ENCODE measurements at regions not wholly inside any gene's neighbourhood (a gene's known extent, or its start where the extent isn't known, plus 50 kb on each side); places are given as distances from the start of the nearest gene placed in this dataset.

- H3K9me3 ChIP-seq (ENCODE audit: control insufficient read depth in 4 of 4, insufficient read depth in 3 of 4, low read length in 3 of 4): no peaks in the 10 kb centered on the region
- WGBS, 2 donors: 86 to 92% methylated on average over 5 of the region's 5 CpGs
- ATAC-seq (ENCODE audit: insufficient read depth, low FRiP score) (no peak), DNase-seq (no peak)
- H3K9ac ChIP-seq (ENCODE audit: insufficient read depth in 1 of 2, low read length in 2 of 2): no peak overlapping the region
- H3K36me3 ChIP-seq (ENCODE audit: control insufficient read depth in 4 of 4, insufficient read depth in 4 of 4, low read length in 4 of 4): no peaks in the 10 kb centered on the region
- TF ChIP-seq, protein P1, sequence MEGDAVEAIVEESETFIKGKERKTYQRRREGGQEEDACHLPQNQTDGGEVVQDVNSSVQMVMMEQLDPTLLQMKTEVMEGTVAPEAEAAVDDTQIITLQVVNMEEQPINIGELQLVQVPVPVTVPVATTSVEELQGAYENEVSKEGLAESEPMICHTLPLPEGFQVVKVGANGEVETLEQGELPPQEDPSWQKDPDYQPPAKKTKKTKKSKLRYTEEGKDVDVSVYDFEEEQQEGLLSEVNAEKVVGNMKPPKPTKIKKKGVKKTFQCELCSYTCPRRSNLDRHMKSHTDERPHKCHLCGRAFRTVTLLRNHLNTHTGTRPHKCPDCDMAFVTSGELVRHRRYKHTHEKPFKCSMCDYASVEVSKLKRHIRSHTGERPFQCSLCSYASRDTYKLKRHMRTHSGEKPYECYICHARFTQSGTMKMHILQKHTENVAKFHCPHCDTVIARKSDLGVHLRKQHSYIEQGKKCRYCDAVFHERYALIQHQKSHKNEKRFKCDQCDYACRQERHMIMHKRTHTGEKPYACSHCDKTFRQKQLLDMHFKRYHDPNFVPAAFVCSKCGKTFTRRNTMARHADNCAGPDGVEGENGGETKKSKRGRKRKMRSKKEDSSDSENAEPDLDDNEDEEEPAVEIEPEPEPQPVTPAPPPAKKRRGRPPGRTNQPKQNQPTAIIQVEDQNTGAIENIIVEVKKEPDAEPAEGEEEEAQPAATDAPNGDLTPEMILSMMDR (IDR thresholded peaks at IDR 0.05; ENCODE audit: control extremely low read depth, extremely low read depth): no peak
- no peak overlapping the region for H3K27ac ChIP-seq (ENCODE audit: low read depth in 1 of 2, low read length in 1 of 2)
- no peaks in the 10 kb centered on the region for H3K4me1 ChIP-seq (ENCODE audit: control insufficient read depth in 5 of 5, insufficient read depth in 5 of 5, low read length in 5 of 5)
- no peaks in the 10 kb centered on the region for H3K27me3 ChIP-seq (ENCODE audit: control insufficient read depth in 3 of 3, insufficient read depth in 3 of 3, low read length in 2 of 3)
- no peak overlapping the region for H3K4me3 ChIP-seq
Observed at GRCh38 chr12:94849411-94849976, 154.0 kb downstream of the NDUFA12 start.

GRCh38 chr12:94848966-94849365 lies 154.5 kb downstream of the NDUFA12 start:
- Histone ChIP-seq H3K4me3 (no peak overlapping the region), H3K9ac (ENCODE audit: insufficient read depth in 1 of 2, low read length in 2 of 2) (no peak overlapping the region), H3K9me3 (ENCODE audit: control insufficient read depth in 4 of 4, insufficient read depth in 3 of 4, low read length in 3 of 4) (no peaks in the 10 kb centered on the region), H3K27me3 (ENCODE audit: control insufficient read depth in 3 of 3, insufficient read depth in 3 of 3, low read length in 2 of 3) (no peaks in the 10 kb centered on the region), H3K27ac (ENCODE audit: low read depth in 1 of 2, low read length in 1 of 2) (no peak overlapping the region), H3K4me1 (ENCODE audit: control insufficient read depth in 5 of 5, insufficient read depth in 5 of 5, low read length in 5 of 5) (no peaks in the 10 kb centered on the region), H3K36me3 (ENCODE audit: control insufficient read depth in 4 of 4, insufficient read depth in 4 of 4, low read length in 4 of 4) (no peaks in the 10 kb centered on the region)
- TF ChIP-seq, protein P1 (IDR thresholded peaks at IDR 0.05; ENCODE audit: control extremely low read depth, extremely low read depth): no peak
- WGBS, 2 donors: 83 to 97% methylated on average over 4 of the region's 4 CpGs
- DNase-seq: no peak
- ATAC-seq (ENCODE audit: insufficient read depth, low FRiP score): no peak

DNA sequence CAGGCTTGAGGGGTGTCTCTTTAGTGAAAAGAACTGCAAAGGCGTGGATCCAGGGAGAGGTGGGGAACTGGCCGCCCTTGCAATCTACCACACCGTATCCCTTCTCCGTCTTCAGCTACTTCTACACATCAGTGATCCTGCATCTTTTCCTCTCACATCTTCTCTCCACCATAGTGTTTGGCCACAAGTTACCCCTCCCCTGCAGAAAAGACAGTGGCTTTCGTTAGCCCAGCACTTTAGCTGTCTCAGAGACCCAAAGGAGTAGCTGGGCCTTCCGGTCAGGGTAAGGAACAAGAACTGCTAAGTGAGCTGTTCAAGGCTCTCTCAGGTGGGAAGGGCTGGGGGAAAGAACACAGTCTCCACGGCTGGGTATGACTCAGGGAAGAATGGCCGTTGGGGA lies 158.4 kb downstream of the NDUFA12 start:
- WGBS, 2 donors: 88 to 94% methylated on average over 8 of the region's 8 CpGs
- no peak overlapping the region for H3K4me3 ChIP-seq
- DNase-seq (no peak), ATAC-seq (ENCODE audit: insufficient read depth, low FRiP score) (no peak)
- H3K27me3 ChIP-seq (ENCODE audit: control insufficient read depth in 3 of 3, insufficient read depth in 3 of 3, low read length in 2 of 3): no peaks in the 10 kb centered on the region
- no peak overlapping the region for H3K27ac ChIP-seq (ENCODE audit: low read depth in 1 of 2, low read length in 1 of 2)
- TF ChIP-seq, protein P1 (IDR thresholded peaks at IDR 0.05; ENCODE audit: control extremely low read depth, extremely low read depth): no peak
- H3K4me1 ChIP-seq (ENCODE audit: control insufficient read depth in 5 of 5, insufficient read depth in 5 of 5, low read length in 5 of 5): peaks cover 0 to 5% (median 0%) of the 10 kb centered on the region in 5 donors
- H3K9me3 ChIP-seq (ENCODE audit: control insufficient read depth in 4 of 4, insufficient read depth in 3 of 4, low read length in 3 of 4): peaks cover 0 to 3% (median 0%) of the 10 kb centered on the region in 4 donors
- H3K36me3 ChIP-seq (ENCODE audit: control insufficient read depth in 4 of 4, insufficient read depth in 4 of 4, low read length in 4 of 4): no peaks in the 10 kb centered on the region
- H3K9ac ChIP-seq (ENCODE audit: insufficient read depth in 1 of 2, low read length in 2 of 2): no peak overlapping the region

GRCh38 chr12:94844452-94844851 lies 159.0 kb downstream of the NDUFA12 start:
- H3K4me3 ChIP-seq: no peak overlapping the region
- H3K27me3 ChIP-seq (ENCODE audit: control insufficient read depth in 3 of 3, insufficient read depth in 3 of 3, low read length in 2 of 3): no peaks in the 10 kb centered on the region
- H3K36me3 ChIP-seq (ENCODE audit: control insufficient read depth in 4 of 4, insufficient read depth in 4 of 4, low read length in 4 of 4): no peaks in the 10 kb centered on the region
- ATAC-seq (ENCODE audit: insufficient read depth, low FRiP score) (no peak), DNase-seq (no peak)
- peaks cover 0 to 5% (median 0%) of the 10 kb centered on the region in 5 donors for H3K4me1 ChIP-seq (ENCODE audit: control insufficient read depth in 5 of 5, insufficient read depth in 5 of 5, low read length in 5 of 5)
- 96 to 97% methylated on average over 3 of the region's 3 CpGs for WGBS, 2 donors
- H3K9ac ChIP-seq (ENCODE audit: insufficient read depth in 1 of 2, low read length in 2 of 2): no peak overlapping the region
- H3K9me3 ChIP-seq (ENCODE audit: control insufficient read depth in 4 of 4, insufficient read depth in 3 of 4, low read length in 3 of 4): peaks cover 0 to 3% (median 0%) of the 10 kb centered on the region in 4 donors
- no peak overlapping the region for H3K27ac ChIP-seq (ENCODE audit: low read depth in 1 of 2, low read length in 1 of 2)
- TF ChIP-seq, protein P1 (IDR thresholded peaks at IDR 0.05; ENCODE audit: control extremely low read depth, extremely low read depth): no peak

All from lung (tissue), 11 donors.